ENCODE measurements at regions not wholly inside any gene's neighbourhood (a gene's known extent, or its start where the extent isn't known, plus 50 kb on each side); places are given as distances from the start of the nearest gene placed in this dataset.

DNA sequence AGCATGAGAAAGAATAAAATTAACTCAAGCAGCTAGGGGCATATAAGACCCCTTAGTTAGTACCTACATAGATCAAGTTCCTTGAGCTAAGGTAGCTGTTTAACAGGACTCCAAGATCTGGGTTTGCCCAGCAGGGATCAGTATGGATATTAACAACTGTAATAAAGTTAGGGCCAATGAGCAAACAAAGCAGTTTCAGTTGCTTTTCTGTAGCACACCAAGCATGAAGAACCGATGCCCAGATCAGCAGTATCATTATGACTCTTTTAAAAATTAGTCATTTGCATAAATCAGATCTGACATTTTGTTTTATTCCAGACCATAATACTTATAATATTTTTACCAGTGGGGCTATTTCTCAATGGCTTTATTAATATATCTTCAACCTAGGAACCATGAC lies 80.9 kb downstream of the C4orf33 start:
- TF ChIP-seq NFRKB (IDR thresholded peaks at IDR 0.05) (no peak), FOXK2 (IDR thresholded peaks at IDR 0.05) (no peak)

Measured in HEK293T (cell line).